C4-2B (cell line): ENCODE measurements at regions not wholly inside any gene's neighbourhood (a gene's known extent, or its start where the extent isn't known, plus 50 kb on each side); places are given as distances from the start of the nearest gene placed in this dataset.

Source experiments
- CTCF ChIP-seq: fragments of 450-650 bp; conservative IDR thresholded peaks from 2 replicates; pipeline ENCODE4 v1.5.1; 2017; ENCODE audit warnings: mild to moderate bottlenecking
- ZFX ChIP-seq: fragments of 450-650 bp; IDR thresholded peaks from 2 replicates; pipeline ENCODE4 v1.6.1; 2017

- TF ChIP-seq CTCF: no peak
- no peak for TF ChIP-seq ZFX
These were observed 1155.8 kb upstream of the CHAC2 start for GRCh38 chr2:52611759-52612158.
